ENCODE measurements at regions not wholly inside any gene's neighbourhood (a gene's known extent, or its start where the extent isn't known, plus 50 kb on each side); places are given as distances from the start of the nearest gene placed in this dataset.
"Not testable (repeated sequence)": the region's sequence is repeated elsewhere in the genome, so short reads cannot be mapped to it uniquely, and the experiment has no call there.

DNA sequence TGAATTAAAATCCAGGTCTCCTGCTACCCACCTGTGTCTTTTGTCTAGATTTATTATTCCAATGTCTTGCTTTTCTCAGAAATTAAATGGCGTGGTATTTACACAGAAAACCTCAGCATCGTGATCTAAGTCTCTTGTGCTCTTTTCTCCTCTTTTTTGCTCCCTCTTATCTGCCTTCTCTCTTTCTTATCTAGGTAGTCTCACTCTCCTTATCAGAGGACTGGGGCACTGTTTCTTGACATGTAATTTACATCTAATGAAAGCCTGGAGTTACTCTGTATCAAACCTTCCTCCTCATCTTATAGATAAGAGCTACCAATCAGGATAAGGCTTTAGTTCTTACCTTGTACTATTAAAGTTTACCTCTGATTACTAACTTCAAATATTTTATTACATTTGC, 933.8 kb downstream of the TLE1 start:
- Mint-ChIP-seq H3K4me1 (no peaks in the 10 kb centered on the region), H3K36me3 (ENCODE audit: low read depth) (no peaks in the 10 kb centered on the region)

DNA sequence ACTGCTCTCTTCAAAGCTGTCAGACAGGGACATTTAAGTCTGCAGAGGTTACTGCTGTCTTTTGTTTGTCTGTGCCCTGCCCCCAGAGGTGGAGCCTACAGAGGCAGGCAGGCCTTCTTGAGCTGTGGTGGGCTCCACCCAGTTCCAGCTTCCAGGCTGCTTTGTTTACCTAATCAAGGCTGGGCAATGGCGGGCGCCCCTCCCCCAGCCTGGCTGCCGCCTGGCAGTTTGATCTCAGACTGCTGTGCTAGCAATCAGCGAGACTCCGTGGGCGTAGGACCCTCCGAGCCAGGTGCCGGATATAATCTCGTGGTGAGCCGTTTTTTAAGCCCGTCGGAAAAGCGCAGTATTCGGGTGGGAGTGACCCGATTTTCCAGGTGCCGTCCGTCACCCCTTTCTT, 942.3 kb downstream of the TLE1 start:
- not testable (repeated sequence) for H3K4me3 Mint-ChIP-seq; H3K27ac Mint-ChIP-seq; H3K9me3 Mint-ChIP-seq; H3K27me3 Mint-ChIP-seq (ENCODE audit: low read depth); H3K4me1 Mint-ChIP-seq; H3K36me3 Mint-ChIP-seq (ENCODE audit: low read depth)

More for the DNA sequence above, 933.8 kb downstream of the TLE1 start:
- TF ChIP-seq, protein P1, sequence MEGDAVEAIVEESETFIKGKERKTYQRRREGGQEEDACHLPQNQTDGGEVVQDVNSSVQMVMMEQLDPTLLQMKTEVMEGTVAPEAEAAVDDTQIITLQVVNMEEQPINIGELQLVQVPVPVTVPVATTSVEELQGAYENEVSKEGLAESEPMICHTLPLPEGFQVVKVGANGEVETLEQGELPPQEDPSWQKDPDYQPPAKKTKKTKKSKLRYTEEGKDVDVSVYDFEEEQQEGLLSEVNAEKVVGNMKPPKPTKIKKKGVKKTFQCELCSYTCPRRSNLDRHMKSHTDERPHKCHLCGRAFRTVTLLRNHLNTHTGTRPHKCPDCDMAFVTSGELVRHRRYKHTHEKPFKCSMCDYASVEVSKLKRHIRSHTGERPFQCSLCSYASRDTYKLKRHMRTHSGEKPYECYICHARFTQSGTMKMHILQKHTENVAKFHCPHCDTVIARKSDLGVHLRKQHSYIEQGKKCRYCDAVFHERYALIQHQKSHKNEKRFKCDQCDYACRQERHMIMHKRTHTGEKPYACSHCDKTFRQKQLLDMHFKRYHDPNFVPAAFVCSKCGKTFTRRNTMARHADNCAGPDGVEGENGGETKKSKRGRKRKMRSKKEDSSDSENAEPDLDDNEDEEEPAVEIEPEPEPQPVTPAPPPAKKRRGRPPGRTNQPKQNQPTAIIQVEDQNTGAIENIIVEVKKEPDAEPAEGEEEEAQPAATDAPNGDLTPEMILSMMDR (IDR thresholded peaks at IDR 0.05; ENCODE audit: unreplicated experiment in 3 of 3), result no peak
- Mint-ChIP-seq H3K27me3 (ENCODE audit: low read depth) (no peaks in the 10 kb centered on the region), H3K4me3 (no peak overlapping the region), H3K9me3 (no peaks in the 10 kb centered on the region), H3K27ac (no peak overlapping the region)

DNA sequence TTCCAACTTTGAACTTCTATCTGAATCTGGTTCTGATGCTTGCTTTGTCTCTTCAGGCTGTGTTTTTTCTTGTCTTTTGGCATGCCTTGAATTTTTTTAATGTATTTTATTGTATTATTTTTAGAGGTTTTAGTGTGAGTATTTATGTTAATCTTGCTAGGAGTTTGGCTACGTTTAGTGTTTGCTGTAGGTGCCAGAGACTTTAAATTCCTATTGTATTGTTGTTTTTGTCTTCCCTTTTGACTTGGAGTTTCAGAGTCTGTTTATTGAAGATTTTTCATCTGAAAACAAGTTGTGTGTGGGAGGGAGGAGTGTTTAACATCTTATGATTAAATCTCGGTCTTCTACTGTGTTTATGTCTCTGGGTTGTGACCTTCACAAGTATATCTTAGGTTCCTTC, 956.8 kb downstream of the TLE1 start:
- Mint-ChIP-seq H3K4me3 (no peak overlapping the region), H3K27me3 (ENCODE audit: low read depth) (no peaks in the 10 kb centered on the region), H3K4me1 (peaks cover 17% of the 10 kb centered on the region), H3K36me3 (ENCODE audit: low read depth) (peaks cover 9% of the 10 kb centered on the region), H3K9me3 (peaks cover 9% of the 10 kb centered on the region), H3K27ac (peak overlapping the region; percentile 61 to 97 (median 92))
- TF ChIP-seq, protein P1 (IDR thresholded peaks at IDR 0.05; ENCODE audit: unreplicated experiment in 3 of 3), result no peak

DNA sequence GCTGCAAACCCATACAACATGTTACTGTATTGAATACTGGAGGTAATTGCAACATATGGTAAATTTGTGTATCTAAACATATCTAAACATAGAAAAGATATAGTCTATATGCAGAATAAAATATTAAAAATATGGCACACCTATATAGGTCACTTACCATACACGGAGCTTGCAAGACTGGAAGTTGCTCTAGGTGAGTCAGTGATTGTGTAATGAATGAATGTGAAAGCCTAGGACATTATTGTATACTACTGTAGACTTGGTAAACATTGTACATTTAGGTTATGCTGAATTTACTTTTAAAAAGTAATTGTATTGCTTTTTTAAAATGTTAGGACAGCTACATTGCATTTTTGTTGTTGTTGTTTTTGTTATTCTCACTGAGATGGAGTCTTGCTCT, 968.8 kb downstream of the TLE1 start:
- H3K4me1 Mint-ChIP-seq, result no peaks in the 10 kb centered on the region
- no peak overlapping the region for H3K27ac Mint-ChIP-seq
- TF ChIP-seq, protein P1 (IDR thresholded peaks at IDR 0.05; ENCODE audit: unreplicated experiment in 3 of 3), result no peak
- peaks cover 22% of the 10 kb centered on the region for H3K9me3 Mint-ChIP-seq
- peaks cover 8% of the 10 kb centered on the region for H3K36me3 Mint-ChIP-seq (ENCODE audit: low read depth)
- H3K4me3 Mint-ChIP-seq, result no peak overlapping the region
- H3K27me3 Mint-ChIP-seq (ENCODE audit: low read depth), result no peaks in the 10 kb centered on the region

DNA sequence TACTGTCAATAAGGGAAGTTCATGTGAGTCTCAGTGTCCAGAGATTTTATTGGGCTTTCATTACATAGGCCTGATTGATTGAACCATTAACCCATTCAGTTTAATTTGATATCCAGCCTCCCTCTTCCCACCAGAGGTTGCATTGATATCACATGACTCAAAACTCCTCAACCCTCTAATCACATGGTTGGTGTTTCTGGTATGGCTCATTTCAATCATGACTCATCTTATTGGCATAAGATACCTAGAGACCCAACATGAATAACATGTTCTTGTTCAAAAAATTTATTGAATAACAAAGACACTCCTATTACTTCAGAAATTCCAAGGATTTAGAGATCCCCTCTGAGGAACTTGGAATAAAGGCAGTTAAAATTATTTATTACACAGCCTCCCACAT, 982.2 kb downstream of the TLE1 start:
- TF ChIP-seq, protein P1 (IDR thresholded peaks at IDR 0.05; ENCODE audit: unreplicated experiment in 3 of 3), result no peak
- peaks cover 3% of the 10 kb centered on the region for H3K36me3 Mint-ChIP-seq (ENCODE audit: low read depth)
- no peaks in the 10 kb centered on the region for H3K4me1 Mint-ChIP-seq
- no peaks in the 10 kb centered on the region for H3K27me3 Mint-ChIP-seq (ENCODE audit: low read depth)
- peaks cover 35% of the 10 kb centered on the region for H3K9me3 Mint-ChIP-seq
- H3K27ac Mint-ChIP-seq, result no peak overlapping the region
- H3K4me3 Mint-ChIP-seq, result no peak overlapping the region

DNA sequence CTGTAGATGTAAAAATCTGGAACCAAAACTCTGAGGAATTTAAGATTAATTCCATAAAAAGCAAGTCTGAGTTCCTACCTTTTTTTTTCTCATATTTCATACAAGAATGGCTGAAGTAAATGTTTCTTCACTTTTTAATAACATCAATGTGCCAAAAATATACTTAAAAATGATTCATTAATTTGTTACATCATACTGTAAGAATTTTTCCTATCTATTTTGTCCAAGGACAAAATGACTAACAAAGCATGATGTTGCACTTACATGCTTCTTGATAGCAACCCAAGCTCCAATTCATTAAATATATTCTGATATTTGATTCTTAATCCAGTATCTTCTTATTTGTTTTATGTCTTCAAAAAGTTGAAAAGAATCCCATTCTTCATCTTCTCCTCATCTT, 988.3 kb downstream of the TLE1 start:
- TF ChIP-seq, protein P1 (IDR thresholded peaks at IDR 0.05; ENCODE audit: unreplicated experiment in 3 of 3), result no peak
- Mint-ChIP-seq H3K36me3 (ENCODE audit: low read depth) (no peaks in the 10 kb centered on the region), H3K27ac (peak overlapping the region in 1 of 3 experiments; percentile 95), H3K4me1 (peaks cover 12% of the 10 kb centered on the region), H3K4me3 (no peak overlapping the region), H3K27me3 (ENCODE audit: low read depth) (no peaks in the 10 kb centered on the region), H3K9me3 (peaks cover 7% of the 10 kb centered on the region)
